Gastroesophageal sphincter (tissue), 3 donors: ENCODE measurements at regions not wholly inside any gene's neighbourhood (a gene's known extent, or its start where the extent isn't known, plus 50 kb on each side); places are given as distances from the start of the nearest gene placed in this dataset.

ENCODE experiments used
- CTCF ChIP-seq, 4 experiments: fragments of 200-600 bp in 2 of 4; fragments of 450-650 bp in 2 of 4; sonication (generic) in 1 of 4; IDR thresholded peaks; one replicate each; pipeline ENCODE4 v1.5.1; 2017 to 2019; ENCODE audit warnings: antibody characterized with exemption in 4 of 4, mild to moderate bottlenecking in 2 of 4, moderate library complexity in 2 of 4
- EP300 ChIP-seq: sonication (generic); formaldehyde crosslinking; IDR thresholded peaks from one replicate; pipeline ENCODE4 v1.6.1; 2017; ENCODE audit warnings: antibody characterized with exemption, mild to moderate bottlenecking
- POLR2A ChIP-seq, 2 donors: fragments of 450-650 bp; IDR thresholded peaks; one replicate each; pipeline ENCODE4 v1.6.1; 2017; ENCODE audit warnings: antibody characterized with exemption in 2 of 2, mild to moderate bottlenecking in 2 of 2, moderate library complexity in 1 of 2
- POLR2AphosphoS5 ChIP-seq: sonication (generic); formaldehyde crosslinking; IDR thresholded peaks from one replicate; pipeline ENCODE4 v1.6.1; 2017; ENCODE audit warnings: antibody characterized with exemption

DNA sequence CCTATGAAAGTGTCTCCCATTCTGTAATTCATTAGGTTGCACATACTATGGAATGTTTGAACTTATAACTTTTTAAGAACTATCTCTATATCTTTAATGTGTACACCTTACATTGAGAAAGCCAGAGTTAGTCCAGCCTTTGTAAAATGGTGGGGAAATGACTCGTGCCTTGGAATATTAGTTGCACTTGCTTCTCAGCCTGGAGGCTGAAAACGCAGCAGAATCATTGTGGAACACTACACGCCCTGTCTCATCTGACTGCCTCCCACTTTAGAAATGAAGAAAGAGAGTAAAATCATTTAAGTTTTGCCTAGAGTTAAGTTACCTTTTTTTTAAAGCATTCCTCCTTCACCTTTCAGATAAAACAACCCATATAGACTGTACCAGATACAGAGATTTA lies 90.7 kb upstream of the WSB1 start:
- no peak for TF ChIP-seq CTCF (IDR thresholded peaks at IDR 0.05)
- no peak for TF ChIP-seq POLR2A (IDR thresholded peaks at IDR 0.05)
- no peak for TF ChIP-seq POLR2AphosphoS5
- TF ChIP-seq EP300, result no peak
